Liver (tissue), 8 donors: ENCODE measurements at regions not wholly inside any gene's neighbourhood (a gene's known extent, or its start where the extent isn't known, plus 50 kb on each side); places are given as distances from the start of the nearest gene placed in this dataset.

Source experiments
- DNase-seq: peaks from one replicate; pipeline ENCODE4 v3.0.0-alpha.2; 2017; ENCODE audit warnings: low spot score
- H3K27ac ChIP-seq, 2 donors: one replicate each; pipeline ENCODE4 v1.7.0; 2013; ENCODE audit warnings: inconsistent platforms in 2 of 2, low read length in 2 of 2, control low read depth in 1 of 2, low read depth in 1 of 2, mild to moderate bottlenecking in 1 of 2
- H3K27me3 ChIP-seq, 4 donors: one replicate each; pipeline versions ENCODE4 v1.6.1 to v1.7.0; 2013; ENCODE audit warnings: low read length in 3 of 4, inconsistent platforms in 1 of 4, mild to moderate bottlenecking in 1 of 4, moderate library complexity in 1 of 4; ENCODE audit not compliant: control insufficient read depth in 4 of 4, insufficient read depth in 4 of 4
- H3K36me3 ChIP-seq, 4 donors: one replicate each; pipeline versions ENCODE4 v1.6.1 to v1.7.0; 2013; ENCODE audit warnings: low read length in 3 of 4, mild to moderate bottlenecking in 3 of 4, low read depth in 1 of 4, moderate library complexity in 1 of 4; ENCODE audit not compliant: control insufficient read depth in 4 of 4, insufficient read depth in 3 of 4
- H3K4me1 ChIP-seq, 4 donors: one replicate each; pipeline versions ENCODE4 v1.6.1 to v1.7.0; 2013; ENCODE audit warnings: low read length in 3 of 4, mild to moderate bottlenecking in 3 of 4, moderate library complexity in 1 of 4; ENCODE audit not compliant: control insufficient read depth in 4 of 4, insufficient read depth in 4 of 4
- H3K4me3 ChIP-seq, 3 donors: one replicate each; pipeline versions ENCODE4 v1.6.1 to v1.7.0; 2013; ENCODE audit warnings: low read length in 3 of 3, control low read depth in 1 of 3, low read depth in 1 of 3, mild to moderate bottlenecking in 1 of 3
- H3K9ac ChIP-seq, 2 donors: one replicate each; pipeline ENCODE4 v1.7.0; 2013; ENCODE audit warnings: low read length in 2 of 2, mild to moderate bottlenecking in 2 of 2, moderate library complexity in 2 of 2, control low read depth in 1 of 2, low read depth in 1 of 2
- H3K9me3 ChIP-seq, 4 donors: one replicate each; pipeline versions ENCODE4 v1.6.1 to v1.7.0; 2013; ENCODE audit warnings: low read length in 3 of 4; ENCODE audit not compliant: control insufficient read depth in 4 of 4
- ATF3 ChIP-seq: IDR thresholded peaks from 2 replicates; pipeline ENCODE4 v1.6.1; 2016; ENCODE audit warnings: antibody characterized with exemption
- CTCF ChIP-seq: fragments of 150-350 bp; IDR thresholded peaks from 2 replicates; pipeline ENCODE4 v1.5.1; 2017; ENCODE audit warnings: improper control_type of control experiment, low read depth, low read length; ENCODE audit not compliant: missing input control
- EGR1 ChIP-seq, 2 donors: IDR thresholded peaks; 2 replicates each; pipeline ENCODE4 v1.6.1; 2016 to 2018; ENCODE audit warnings: antibody characterized with exemption in 2 of 2, low read depth in 2 of 2
- FOXA1 ChIP-seq: IDR thresholded peaks from 2 replicates; pipeline ENCODE4 v1.6.1; 2016; ENCODE audit warnings: antibody characterized with exemption
- FOXA2 ChIP-seq: IDR thresholded peaks from 2 replicates; pipeline ENCODE4 v1.6.1; 2016; ENCODE audit warnings: antibody characterized with exemption
- GABPA ChIP-seq, 2 donors: IDR thresholded peaks in 1 of 2; conservative IDR thresholded peaks in 1 of 2; 2 replicates each; pipeline ENCODE4 v1.6.1; 2016; ENCODE audit warnings: antibody characterized with exemption in 2 of 2, mild to moderate bottlenecking in 1 of 2, moderate library complexity in 1 of 2
- HNF4A ChIP-seq, 2 donors: conservative IDR thresholded peaks; 2 replicates each; pipeline ENCODE4 v1.6.1; 2016; ENCODE audit warnings: antibody characterized with exemption in 2 of 2, mild to moderate bottlenecking in 2 of 2
- HNF4G ChIP-seq: IDR thresholded peaks from 2 replicates; pipeline ENCODE4 v1.6.1; 2016; ENCODE audit warnings: antibody characterized with exemption
- NR2F2 ChIP-seq: IDR thresholded peaks from 2 replicates; pipeline ENCODE4 v1.6.1; 2016; ENCODE audit warnings: antibody characterized with exemption
- TAF1 ChIP-seq: conservative IDR thresholded peaks from 2 replicates; pipeline ENCODE4 v1.6.1; 2016; ENCODE audit warnings: antibody characterized with exemption, mild to moderate bottlenecking
- YY1 ChIP-seq: IDR thresholded peaks from 2 replicates; pipeline ENCODE4 v1.6.1; 2016; ENCODE audit warnings: antibody characterized with exemption, mild to moderate bottlenecking
- WGBS: extraction: QIAGEN DNeasy Blood & Tissue Kit; methylation state at CpG from one replicate; pipeline ENCODE4 v1.1.7; 2013; 5-methylcytosine and 5-hydroxymethylcytosine counted together
- TF ChIP-seq, protein P1 (sequence below): IDR thresholded peaks from 2 replicates; pipeline ENCODE4 v1.6.1; 2016; ENCODE audit warnings: antibody characterized with exemption
- TF ChIP-seq, protein P2 (sequence below): IDR thresholded peaks from 2 replicates; pipeline ENCODE4 v1.6.1; 2016; ENCODE audit warnings: antibody characterized with exemption, mild to moderate bottlenecking
- donor health status: healthy.
- donor health status: healthy.
- donor health status: healthy.
- donor health status: healthy.
- donor health status: healthy.

- no peak for DNase-seq
- WGBS = 59% methylated on average over 2 of the region's 2 CpGs
- H3K4me3 ChIP-seq = no peak overlapping the region
Observed at GRCh38 chr4:82033862-82034261, 339.9 kb downstream of the HNRNPD start.

GRCh38 chr4:82031376-82031927 is 342.3 kb downstream of the HNRNPD start:
- no peak for TF ChIP-seq FOXA2
- no peak for TF ChIP-seq EGR1 (IDR thresholded peaks at IDR 0.05; ENCODE audit: low read depth in 2 of 2)
- TF ChIP-seq GABPA (IDR thresholded peaks at IDR 0.05 in 1 of 2, conservative IDR thresholded peaks at IDR 0.05 in 1 of 2) = no peak
- TF ChIP-seq, protein P1, sequence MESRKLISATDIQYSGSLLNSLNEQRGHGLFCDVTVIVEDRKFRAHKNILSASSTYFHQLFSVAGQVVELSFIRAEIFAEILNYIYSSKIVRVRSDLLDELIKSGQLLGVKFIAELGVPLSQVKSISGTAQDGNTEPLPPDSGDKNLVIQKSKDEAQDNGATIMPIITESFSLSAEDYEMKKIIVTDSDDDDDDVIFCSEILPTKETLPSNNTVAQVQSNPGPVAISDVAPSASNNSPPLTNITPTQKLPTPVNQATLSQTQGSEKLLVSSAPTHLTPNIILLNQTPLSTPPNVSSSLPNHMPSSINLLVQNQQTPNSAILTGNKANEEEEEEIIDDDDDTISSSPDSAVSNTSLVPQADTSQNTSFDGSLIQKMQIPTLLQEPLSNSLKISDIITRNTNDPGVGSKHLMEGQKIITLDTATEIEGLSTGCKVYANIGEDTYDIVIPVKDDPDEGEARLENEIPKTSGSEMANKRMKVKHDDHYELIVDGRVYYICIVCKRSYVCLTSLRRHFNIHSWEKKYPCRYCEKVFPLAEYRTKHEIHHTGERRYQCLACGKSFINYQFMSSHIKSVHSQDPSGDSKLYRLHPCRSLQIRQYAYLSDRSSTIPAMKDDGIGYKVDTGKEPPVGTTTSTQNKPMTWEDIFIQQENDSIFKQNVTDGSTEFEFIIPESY = no peak
- no peak for TF ChIP-seq ATF3
- TF ChIP-seq, protein P2, sequence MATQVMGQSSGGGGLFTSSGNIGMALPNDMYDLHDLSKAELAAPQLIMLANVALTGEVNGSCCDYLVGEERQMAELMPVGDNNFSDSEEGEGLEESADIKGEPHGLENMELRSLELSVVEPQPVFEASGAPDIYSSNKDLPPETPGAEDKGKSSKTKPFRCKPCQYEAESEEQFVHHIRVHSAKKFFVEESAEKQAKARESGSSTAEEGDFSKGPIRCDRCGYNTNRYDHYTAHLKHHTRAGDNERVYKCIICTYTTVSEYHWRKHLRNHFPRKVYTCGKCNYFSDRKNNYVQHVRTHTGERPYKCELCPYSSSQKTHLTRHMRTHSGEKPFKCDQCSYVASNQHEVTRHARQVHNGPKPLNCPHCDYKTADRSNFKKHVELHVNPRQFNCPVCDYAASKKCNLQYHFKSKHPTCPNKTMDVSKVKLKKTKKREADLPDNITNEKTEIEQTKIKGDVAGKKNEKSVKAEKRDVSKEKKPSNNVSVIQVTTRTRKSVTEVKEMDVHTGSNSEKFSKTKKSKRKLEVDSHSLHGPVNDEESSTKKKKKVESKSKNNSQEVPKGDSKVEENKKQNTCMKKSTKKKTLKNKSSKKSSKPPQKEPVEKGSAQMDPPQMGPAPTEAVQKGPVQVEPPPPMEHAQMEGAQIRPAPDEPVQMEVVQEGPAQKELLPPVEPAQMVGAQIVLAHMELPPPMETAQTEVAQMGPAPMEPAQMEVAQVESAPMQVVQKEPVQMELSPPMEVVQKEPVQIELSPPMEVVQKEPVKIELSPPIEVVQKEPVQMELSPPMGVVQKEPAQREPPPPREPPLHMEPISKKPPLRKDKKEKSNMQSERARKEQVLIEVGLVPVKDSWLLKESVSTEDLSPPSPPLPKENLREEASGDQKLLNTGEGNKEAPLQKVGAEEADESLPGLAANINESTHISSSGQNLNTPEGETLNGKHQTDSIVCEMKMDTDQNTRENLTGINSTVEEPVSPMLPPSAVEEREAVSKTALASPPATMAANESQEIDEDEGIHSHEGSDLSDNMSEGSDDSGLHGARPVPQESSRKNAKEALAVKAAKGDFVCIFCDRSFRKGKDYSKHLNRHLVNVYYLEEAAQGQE = no peak
- TF ChIP-seq FOXA1 = no peak
- no peak for TF ChIP-seq TAF1
- no peak for TF ChIP-seq HNF4A (conservative IDR thresholded peaks at IDR 0.05)
- TF ChIP-seq YY1 = no peak
- TF ChIP-seq CTCF = no peak
- TF ChIP-seq HNF4G = no peak
- TF ChIP-seq NR2F2 = no peak
- no peak for DNase-seq
- H3K27ac ChIP-seq = no peak overlapping the region
- H3K27me3 ChIP-seq = peaks cover 0 to 9% (median 0%) of the 10 kb centered on the region in 4 donors
- no peak overlapping the region for H3K9ac ChIP-seq
- 64% methylated on average over 2 of the region's 2 CpGs for WGBS
- H3K4me3 ChIP-seq = no peak overlapping the region
- no peaks in the 10 kb centered on the region for H3K36me3 ChIP-seq
- H3K4me1 ChIP-seq = no peaks in the 10 kb centered on the region
- no peaks in the 10 kb centered on the region for H3K9me3 ChIP-seq

More at GRCh38 chr4:82033862-82034261, 339.9 kb downstream of the HNRNPD start:
- Histone ChIP-seq H3K36me3 (no peaks in the 10 kb centered on the region), H3K9me3 (no peaks in the 10 kb centered on the region), H3K4me1 (no peaks in the 10 kb centered on the region), H3K27me3 (peaks cover 0 to 9% (median 0%) of the 10 kb centered on the region in 4 donors), H3K9ac (no peak overlapping the region), H3K27ac (no peak overlapping the region)
- TF ChIP-seq CTCF = no peak
